C4-2B (cell line): ENCODE measurements at regions not wholly inside any gene's neighbourhood (a gene's known extent, or its start where the extent isn't known, plus 50 kb on each side); places are given as distances from the start of the nearest gene placed in this dataset.

Experiments used
- H3K27ac ChIP-seq: fragments of 450-650 bp; 2 replicates; pipeline ENCODE4 v1.5.1; 2017
- CTCF ChIP-seq: fragments of 450-650 bp; conservative IDR thresholded peaks from 2 replicates; pipeline ENCODE4 v1.5.1; 2017; ENCODE audit warnings: mild to moderate bottlenecking
- ZFX ChIP-seq: fragments of 450-650 bp; IDR thresholded peaks from 2 replicates; pipeline ENCODE4 v1.6.1; 2017

- H3K27ac ChIP-seq = no peak overlapping the region
- TF ChIP-seq CTCF (no peak), ZFX (no peak)
Measured at GRCh38 chrX:140944710-140945109, 57.7 kb upstream of the SPANXB1 start.

DNA sequence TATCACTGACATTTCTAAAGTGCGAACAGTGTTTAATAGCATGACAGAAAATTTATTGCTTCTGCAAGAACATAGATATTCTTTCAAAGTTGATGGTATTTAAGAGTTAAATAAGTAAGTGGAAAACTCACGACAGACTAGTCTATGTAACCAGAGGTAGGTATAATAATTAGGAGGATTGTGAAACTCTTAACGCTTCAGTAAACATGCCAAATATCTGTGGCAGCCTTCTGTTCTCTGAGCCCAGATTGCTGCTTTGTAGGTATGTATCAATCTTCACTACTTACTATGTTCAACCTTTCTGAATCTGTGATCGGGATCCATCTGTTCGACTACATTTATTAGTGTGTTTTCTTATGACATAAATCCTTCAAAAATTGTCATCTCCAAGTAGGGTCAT lies 53.6 kb upstream of the SPANXB1 start:
- no peak for TF ChIP-seq ZFX
- TF ChIP-seq CTCF = no peak
- no peak overlapping the region for H3K27ac ChIP-seq

DNA sequence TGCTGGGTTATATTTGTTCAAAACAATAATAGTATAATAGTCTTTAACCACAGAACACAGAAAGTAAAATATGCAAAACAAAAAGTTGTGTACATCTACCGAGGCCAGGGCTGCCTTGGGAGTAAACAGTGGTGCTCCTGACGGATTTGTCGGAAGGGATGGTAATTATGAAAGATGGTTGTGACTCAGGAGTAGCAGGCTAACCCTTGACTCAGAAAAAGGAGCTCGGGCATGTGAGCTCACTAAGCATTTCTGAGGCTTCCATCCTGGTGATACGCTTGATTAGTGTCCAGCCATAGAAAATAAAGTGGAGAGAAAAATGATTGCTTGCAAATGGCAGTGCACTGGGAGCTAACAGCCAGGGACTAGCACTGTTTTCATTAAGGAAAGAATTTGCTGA lies 53.2 kb upstream of the SPANXB1 start:
- TF ChIP-seq CTCF (no peak), ZFX (no peak)
- no peak overlapping the region for H3K27ac ChIP-seq
